ENCODE measurements at regions not wholly inside any gene's neighbourhood (a gene's known extent, or its start where the extent isn't known, plus 50 kb on each side); places are given as distances from the start of the nearest gene placed in this dataset.
"Not testable (repeated sequence)": the region's sequence is repeated elsewhere in the genome, so short reads cannot be mapped to it uniquely, and the experiment has no call there.

- TF ChIP-seq POLR2A (IDR thresholded peaks at IDR 0.05; ENCODE audit: low read length) = no peak
- TF ChIP-seq GATA1 (IDR thresholded peaks at IDR 0.05; ENCODE audit: low read depth, low read length) = no peak
- no peak for DNase-seq
Observed at GRCh38 chr2:105665480-105665879, 79.2 kb upstream of the NCK2 start.

GRCh38 chr2:105660489-105660888 lies 84.2 kb upstream of the NCK2 start:
- no peak for DNase-seq

GRCh38 chr2:105655723-105656606 lies 88.7 kb upstream of the NCK2 start:
- not testable (repeated sequence) for DNase-seq

More at GRCh38 chr2:105660489-105660888, 84.2 kb upstream of the NCK2 start:
- TF ChIP-seq GATA1 (IDR thresholded peaks at IDR 0.05; ENCODE audit: low read depth, low read length) = no peak
- TF ChIP-seq POLR2A (IDR thresholded peaks at IDR 0.05; ENCODE audit: low read length) = no peak

- DNase-seq = no peak
- TF ChIP-seq POLR2A (IDR thresholded peaks at IDR 0.05; ENCODE audit: low read length) = no peak
- no peak for TF ChIP-seq GATA1 (IDR thresholded peaks at IDR 0.05; ENCODE audit: low read depth, low read length)
Observed at GRCh38 chr2:105655244-105655643, 89.5 kb upstream of the NCK2 start.

- DNase-seq = no peak
- TF ChIP-seq GATA1 (IDR thresholded peaks at IDR 0.05; ENCODE audit: low read depth, low read length) = no peak
- TF ChIP-seq POLR2A (IDR thresholded peaks at IDR 0.05; ENCODE audit: low read length) = no peak
Observed at GRCh38 chr2:105654474-105655004, 90.2 kb upstream of the NCK2 start.

- no peak for TF ChIP-seq GATA1 (IDR thresholded peaks at IDR 0.05; ENCODE audit: low read depth, low read length)
- TF ChIP-seq POLR2A (IDR thresholded peaks at IDR 0.05; ENCODE audit: low read length) = no peak
- peak in 1 of 2 experiments; percentile 6 for DNase-seq
Observed at GRCh38 chr2:105653302-105653701, 91.4 kb upstream of the NCK2 start.

- no peak for DNase-seq
- TF ChIP-seq GATA1 (IDR thresholded peaks at IDR 0.05; ENCODE audit: low read depth, low read length) (no peak), POLR2A (IDR thresholded peaks at IDR 0.05; ENCODE audit: low read length) (no peak)
Observed at GRCh38 chr2:105652014-105652796, 92.5 kb upstream of the NCK2 start.

- DNase-seq = no peak
- TF ChIP-seq GATA1 (IDR thresholded peaks at IDR 0.05; ENCODE audit: low read depth, low read length) (no peak), POLR2A (IDR thresholded peaks at IDR 0.05; ENCODE audit: low read length) (no peak)
Observed at GRCh38 chr2:105649534-105649933, 95.2 kb upstream of the NCK2 start.

GRCh38 chr2:105647731-105648130 lies 97.0 kb upstream of the NCK2 start:
- no peak for DNase-seq
- no peak for TF ChIP-seq GATA1 (IDR thresholded peaks at IDR 0.05; ENCODE audit: low read depth, low read length)
- no peak for TF ChIP-seq POLR2A (IDR thresholded peaks at IDR 0.05; ENCODE audit: low read length)

- TF ChIP-seq POLR2A (IDR thresholded peaks at IDR 0.05; ENCODE audit: low read length) (no peak), GATA1 (IDR thresholded peaks at IDR 0.05; ENCODE audit: low read depth, low read length) (no peak)
- no peak for DNase-seq
Observed at GRCh38 chr2:105646774-105647076, 98.0 kb upstream of the NCK2 start.

GRCh38 chr2:105645938-105646773 lies 98.6 kb upstream of the NCK2 start:
- no peak for TF ChIP-seq POLR2A (IDR thresholded peaks at IDR 0.05; ENCODE audit: low read length)
- TF ChIP-seq GATA1 (IDR thresholded peaks at IDR 0.05; ENCODE audit: low read depth, low read length) = no peak
- DNase-seq = no peak

GRCh38 chr2:105645031-105645937 lies 99.4 kb upstream of the NCK2 start:
- TF ChIP-seq POLR2A (IDR thresholded peaks at IDR 0.05; ENCODE audit: low read length) (no peak), GATA1 (IDR thresholded peaks at IDR 0.05; ENCODE audit: low read depth, low read length) (no peak)
- DNase-seq = no peak

Data from erythroblast (primary cell).